IMR-90 (cell line): ENCODE measurements at regions not wholly inside any gene's neighbourhood (a gene's known extent, or its start where the extent isn't known, plus 50 kb on each side); places are given as distances from the start of the nearest gene placed in this dataset.

Experiments
- ATAC-seq: fragments of 200-7000 bp; cut with Tn5 transposase; 2 replicates; pipeline ENCODE4 v1.9.1; 2020; ENCODE audit warnings: low read depth, mild to moderate bottlenecking, moderate library complexity
- BruUV-seq: library from RNA; stranded (reverse); fragments of 400-500 nt; replicated peaks from 2 replicates; lab custom pipeline; 2021; lab: Mats Ljungman, UMichigan
- CTCF ChIA-PET: fragments of 300-600 bp; formaldehyde crosslinking; extraction: SDS; loops from one replicate; lab custom pipeline; 2021; ENCODE audit warnings: antibody characterized with exemption; lab: Yijun Ruan, JAX
- POLR2A ChIA-PET: fragments of 300-600 bp; sonication (Branson Sonifier 250); formaldehyde crosslinking; loops from one replicate; lab custom pipeline; 2022; ENCODE audit warnings: antibody characterized with exemption; ENCODE audit not compliant: unreplicated experiment; lab: Charles Lee
- DNase-seq: peaks from one replicate; pipeline ENCODE4 v3.0.0; 2013
- H2AFZ ChIP-seq: replicated peaks from 2 replicates; pipeline ENCODE3; 2013; ENCODE audit warnings: low read length, mild to moderate bottlenecking; ENCODE audit not compliant: poor library complexity
- H2AK5ac ChIP-seq: 2 replicates; pipeline ENCODE4 v1.6.1; 2013; ENCODE audit warnings: low read depth, low read length, inconsistent platforms
- H2AK9ac ChIP-seq: replicated peaks from 2 replicates; pipeline ENCODE3; 2013; ENCODE audit warnings: mild to moderate bottlenecking, low read depth, low read length, moderate library complexity; ENCODE audit not compliant: poor library complexity
- H2BK120ac ChIP-seq: 2 replicates; pipeline ENCODE4 v1.6.1; 2013; ENCODE audit warnings: low read depth, low read length, inconsistent platforms
- H2BK15ac ChIP-seq: 3 replicates; pipeline ENCODE4 v1.6.1; 2013; ENCODE audit warnings: low read depth, low read length, inconsistent platforms
- H2BK20ac ChIP-seq: 2 replicates; pipeline ENCODE4 v1.6.1; 2013; ENCODE audit warnings: low read depth, mild to moderate bottlenecking, inconsistent platforms, low read length, moderate library complexity
- H2BK5ac ChIP-seq: 2 replicates; pipeline ENCODE4 v1.6.1; 2013; ENCODE audit warnings: mild to moderate bottlenecking, low read depth, low read length, inconsistent platforms; ENCODE audit not compliant: poor library complexity, severe bottlenecking
- H3K14ac ChIP-seq: replicated peaks from 2 replicates; pipeline ENCODE4 v1.6.1; 2013; ENCODE audit warnings: low read depth, low read length, inconsistent platforms
- H3K18ac ChIP-seq: 2 replicates; pipeline ENCODE4 v1.6.1; 2013; ENCODE audit warnings: low read depth, low read length, control low read depth
- H3K23ac ChIP-seq: 2 replicates; pipeline ENCODE4 v1.6.1; 2013; ENCODE audit warnings: low read depth, low read length, inconsistent platforms
- H3K27ac ChIP-seq: 2 replicates; pipeline ENCODE4 v1.5.1; 2013; ENCODE audit warnings: mild to moderate bottlenecking, control low read depth, low read length; ENCODE audit not compliant: insufficient read depth
- H3K27me3 ChIP-seq: 2 replicates; pipeline ENCODE4 v1.6.1; 2013; ENCODE audit warnings: low read length; ENCODE audit not compliant: control insufficient read depth, insufficient read depth
- H3K36me3 ChIP-seq: 2 replicates; pipeline ENCODE4 v1.6.1; 2013; ENCODE audit warnings: low read length, mixed read lengths; ENCODE audit not compliant: control insufficient read depth, insufficient read depth
- H3K4ac ChIP-seq: 2 replicates; pipeline ENCODE4 v1.6.1; 2013; ENCODE audit warnings: low read depth, low read length, inconsistent platforms
- H3K4me1 ChIP-seq: 2 replicates; pipeline ENCODE4 v1.6.1; 2013; ENCODE audit warnings: low read length, mixed read lengths; ENCODE audit not compliant: control insufficient read depth, insufficient read depth
- H3K4me2 ChIP-seq: 2 replicates; pipeline ENCODE4 v1.6.1; 2013; ENCODE audit warnings: low read depth, mild to moderate bottlenecking, control low read depth, low read length, moderate library complexity
- H3K4me3 ChIP-seq: 2 replicates; pipeline ENCODE4 v1.5.1; 2013; ENCODE audit warnings: low read depth, mild to moderate bottlenecking, control low read depth, low read length, moderate library complexity; ENCODE audit not compliant: insufficient read depth
- H3K56ac ChIP-seq: 2 replicates; pipeline ENCODE4 v1.6.1; 2013; ENCODE audit warnings: low read length, inconsistent platforms; ENCODE audit not compliant: insufficient read depth; ENCODE audit errors: extremely low read depth
- H3K79me1 ChIP-seq, 2 experiments: 2 replicates each; pipeline ENCODE4 v1.6.1; 2013; ENCODE audit warnings: low read length in 2 of 2, inconsistent platforms in 1 of 2, low read depth in 1 of 2
- H3K9ac ChIP-seq: 2 replicates; pipeline ENCODE4 v1.6.1; 2013; ENCODE audit warnings: low read depth, low read length, control low read depth
- H3K9me1 ChIP-seq: 2 replicates; pipeline ENCODE4 v1.6.1; 2013; ENCODE audit warnings: low read length, inconsistent platforms; ENCODE audit not compliant: insufficient read depth
- H3K9me3 ChIP-seq: 2 replicates; pipeline ENCODE4 v1.6.1; 2013; ENCODE audit warnings: low read length; ENCODE audit not compliant: control insufficient read depth, insufficient read depth
- H4K20me1 ChIP-seq: 2 replicates; pipeline ENCODE4 v1.6.1; 2013; ENCODE audit warnings: low read length, inconsistent platforms; ENCODE audit not compliant: insufficient read depth
- H4K5ac ChIP-seq: 2 replicates; pipeline ENCODE4 v1.6.1; 2013; ENCODE audit warnings: mild to moderate bottlenecking, low read depth, low read length, control low read depth
- H4K8ac ChIP-seq, 2 experiments: 2 replicates each; pipeline ENCODE4 v1.6.1; 2013; ENCODE audit warnings: low read depth in 2 of 2, low read length in 2 of 2, control low read depth in 1 of 2, inconsistent platforms in 1 of 2
- H4K91ac ChIP-seq: 2 replicates; pipeline ENCODE4 v1.6.1; 2013; ENCODE audit warnings: low read depth, low read length, inconsistent platforms; ENCODE audit not compliant: insufficient read depth
- CEBPB ChIP-seq: IDR thresholded peaks from 2 replicates; pipeline ENCODE4 v1.6.1; 2012; ENCODE audit warnings: low read depth, low read length, improper control_type of control experiment
- CHD1 ChIP-seq: IDR thresholded peaks from 2 replicates; pipeline ENCODE4 v1.6.1; 2012; ENCODE audit warnings: low read depth, low read length, improper control_type of control experiment
- MXI1 ChIP-seq: IDR thresholded peaks from 2 replicates; pipeline ENCODE4 v1.6.1; 2012; ENCODE audit warnings: low read depth, mild to moderate bottlenecking, low read length, moderate library complexity, borderline replicate concordance
- NFE2L2 ChIP-seq: fragments of 150-350 bp; IDR thresholded peaks from 2 replicates; pipeline ENCODE4 v1.6.1; 2016; ENCODE audit warnings: low read depth, mild to moderate bottlenecking, low read length
- POLR2A ChIP-seq: IDR thresholded peaks from 2 replicates; pipeline ENCODE4 v1.6.1; 2012; ENCODE audit warnings: mild to moderate bottlenecking, low read depth, low read length
- RCOR1 ChIP-seq: IDR thresholded peaks from 2 replicates; pipeline ENCODE4 v1.6.1; 2012; ENCODE audit warnings: mild to moderate bottlenecking, low read length, improper control_type of control experiment; ENCODE audit not compliant: insufficient replicate concordance
- RFX5 ChIP-seq: IDR thresholded peaks from 2 replicates; pipeline ENCODE4 v1.8.0; 2012; ENCODE audit warnings: low read depth, mild to moderate bottlenecking, low read length, moderate library complexity
- WGBS, 2 experiments: methylation state at CpG; one replicate each; pipeline versions ENCODE4 v1.1.5 to v1.1.7; 2013; ENCODE audit warnings: missing lambda C conversion rate in 2 of 2; ENCODE audit not compliant: insufficient read length in 1 of 2; ENCODE audit errors: extremely low coverage in 2 of 2; 5-methylcytosine and 5-hydroxymethylcytosine counted together
- dilution Hi-C: fragments of 300-500 bp; cut with HindIII; formaldehyde crosslinking; loops from one replicate; pipeline ENCODE4 v1.14.3; 2018; ENCODE audit warnings: low sequenced_read_pairs; ENCODE audit not compliant: unreplicated experiment
- in situ Hi-C: fragments of 300-500 bp; cut with MboI; formaldehyde crosslinking; loops from 3 replicates; pipeline ENCODE4 v1.14.3; 2019; ENCODE audit warnings: low sequenced_read_pairs, inconsistent platforms, mixed read lengths
- intact Hi-C: fragments of 100-400 bp; cut with micrococcal nuclease; formaldehyde crosslinking; loops from 2 replicates; pipeline ENCODE4 v1.10.0; 2022
- TF ChIP-seq, protein P1 (sequence below): conservative IDR thresholded peaks from 2 replicates; pipeline ENCODE4 v1.5.1; 2012; ENCODE audit warnings: mild to moderate bottlenecking, low read depth, low read length, improper control_type of control experiment

DNA sequence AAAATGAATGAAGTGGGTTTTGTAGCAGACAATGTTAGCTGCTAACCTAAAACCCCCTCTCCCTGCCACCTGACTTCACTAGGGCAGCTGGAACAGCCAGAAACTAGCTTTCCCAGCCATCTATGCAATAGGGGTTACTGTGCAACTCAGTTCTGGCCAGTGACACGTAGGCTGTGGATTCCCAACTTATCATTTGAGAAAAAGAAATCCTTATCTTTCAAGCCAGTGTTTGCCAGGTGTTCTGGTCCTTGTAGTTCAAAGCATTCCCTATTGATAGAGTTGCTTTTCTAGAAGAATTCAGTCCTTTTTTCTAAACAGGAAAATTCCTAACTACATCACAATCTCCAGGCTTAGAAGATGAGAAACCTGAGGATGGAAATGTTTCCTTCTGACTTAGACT lies 144.5 kb upstream of the ELAC2 start:
- no peak overlapping the region for H2AK5ac ChIP-seq
- H4K20me1 ChIP-seq: no peaks in the 10 kb centered on the region
- no peaks in the 10 kb centered on the region for H3K36me3 ChIP-seq
- H3K9me3 ChIP-seq: no peaks in the 10 kb centered on the region
- H4K8ac ChIP-seq: no peak overlapping the region
- H3K14ac ChIP-seq: no peak overlapping the region
- BruUV-seq: no TSS peak
- no peak overlapping the region for H3K4me2 ChIP-seq
- POLR2A ChIA-PET: no interaction called here
- no peak overlapping the region for H3K18ac ChIP-seq
- no peak overlapping the region for H4K91ac ChIP-seq
- H3K23ac ChIP-seq: no peak overlapping the region
- no CpG with 5 or more reads among the region's 1 CpG for WGBS, 2 experiments
- no peak overlapping the region for H2AFZ ChIP-seq
- in situ Hi-C loops (no loop called here), intact Hi-C loops (no loop called here), dilution Hi-C loops (no loop called here)
- no peaks in the 10 kb centered on the region; the same call in 1 of the 2 replicates for H3K4me1 ChIP-seq
- H3K9me1 ChIP-seq: no peaks in the 10 kb centered on the region
- H2BK20ac ChIP-seq: no peak overlapping the region
- H2BK120ac ChIP-seq: no peak overlapping the region
- H3K4ac ChIP-seq: no peak overlapping the region
- no peak overlapping the region for H3K4me3 ChIP-seq
- H3K79me1 ChIP-seq: no peaks in the 10 kb centered on the region
- CTCF ChIA-PET: no interaction called here
- H3K56ac ChIP-seq: no peak overlapping the region
- no peaks in the 10 kb centered on the region; the same call in 1 of the 2 replicates for H3K27me3 ChIP-seq
- no peak overlapping the region for H2BK15ac ChIP-seq
- no peak overlapping the region for H2AK9ac ChIP-seq
- TF ChIP-seq CHD1: no peak
- TF ChIP-seq RCOR1: no peak
- TF ChIP-seq MXI1: no peak
- no peak for TF ChIP-seq NFE2L2
- no peak for TF ChIP-seq CEBPB
- no peak for TF ChIP-seq POLR2A
- TF ChIP-seq, protein P1, sequence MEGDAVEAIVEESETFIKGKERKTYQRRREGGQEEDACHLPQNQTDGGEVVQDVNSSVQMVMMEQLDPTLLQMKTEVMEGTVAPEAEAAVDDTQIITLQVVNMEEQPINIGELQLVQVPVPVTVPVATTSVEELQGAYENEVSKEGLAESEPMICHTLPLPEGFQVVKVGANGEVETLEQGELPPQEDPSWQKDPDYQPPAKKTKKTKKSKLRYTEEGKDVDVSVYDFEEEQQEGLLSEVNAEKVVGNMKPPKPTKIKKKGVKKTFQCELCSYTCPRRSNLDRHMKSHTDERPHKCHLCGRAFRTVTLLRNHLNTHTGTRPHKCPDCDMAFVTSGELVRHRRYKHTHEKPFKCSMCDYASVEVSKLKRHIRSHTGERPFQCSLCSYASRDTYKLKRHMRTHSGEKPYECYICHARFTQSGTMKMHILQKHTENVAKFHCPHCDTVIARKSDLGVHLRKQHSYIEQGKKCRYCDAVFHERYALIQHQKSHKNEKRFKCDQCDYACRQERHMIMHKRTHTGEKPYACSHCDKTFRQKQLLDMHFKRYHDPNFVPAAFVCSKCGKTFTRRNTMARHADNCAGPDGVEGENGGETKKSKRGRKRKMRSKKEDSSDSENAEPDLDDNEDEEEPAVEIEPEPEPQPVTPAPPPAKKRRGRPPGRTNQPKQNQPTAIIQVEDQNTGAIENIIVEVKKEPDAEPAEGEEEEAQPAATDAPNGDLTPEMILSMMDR: no peak
- no peak for TF ChIP-seq RFX5
- DNase-seq (no peak), ATAC-seq (no peak)
- no peak overlapping the region for H2BK5ac ChIP-seq
- no peak overlapping the region for H3K27ac ChIP-seq
- H3K9ac ChIP-seq: no peak overlapping the region
- H4K5ac ChIP-seq: no peak overlapping the region
